ENCODE measurements at regions not wholly inside any gene's neighbourhood (a gene's known extent, or its start where the extent isn't known, plus 50 kb on each side); places are given as distances from the start of the nearest gene placed in this dataset.

- Mint-ChIP-seq H3K36me3 (ENCODE audit: insufficient read depth in 1 of 3, low read depth in 3 of 3) (peaks cover 0 to 10% (median 0%) of the 10 kb centered on the region in 3 experiments; a peak in 2 of 7 replicates), H3K27ac (no peak overlapping the region), H3K4me3 (no peak overlapping the region), H3K27me3 (ENCODE audit: low read depth) (no peaks in the 10 kb centered on the region), H3K9me3 (peaks cover 4 to 7% of the 10 kb centered on the region in 2 experiments; a peak in 3 of 5 replicates), H3K4me1 (peaks cover 18 to 21% of the 10 kb centered on the region in 2 experiments)
- Histone ChIP-seq H3K23me2 (ENCODE audit: insufficient read length, low read depth, low read length, poor library complexity, severe bottlenecking) (no peaks in the 10 kb centered on the region), H2AK5ac (ENCODE audit: insufficient read length, low read length) (no peak overlapping the region), H4K8ac (replicated peaks; ENCODE audit: insufficient read length, low read depth, low read length) (no peak overlapping the region), H3K4ac (ENCODE audit: low read depth, low read length) (no peak overlapping the region), H2BK20ac (ENCODE audit: low read depth, low read length, poor library complexity, severe bottlenecking) (no peak overlapping the region), H3K79me1 (ENCODE audit: insufficient read depth, low read depth, low read length, poor library complexity, severe bottlenecking) (no peaks in the 10 kb centered on the region), H3K4me2 (ENCODE audit: insufficient read depth, insufficient read length, low read length) (no peak overlapping the region), H2BK15ac (ENCODE audit: low read depth, low read length) (no peak overlapping the region), H3K4me1 (ENCODE audit: insufficient read depth, low read length) (0 out of 2 replicates have a peak, but pooled peaks cover 4% of the 10 kb centered on the region), H3K9ac (ENCODE audit: extremely low read depth, insufficient read length, low read length) (no peak overlapping the region), H3K27ac (ENCODE audit: insufficient read length, low read depth, low read length) (no peak overlapping the region), H2BK120ac (ENCODE audit: low read depth, low read length, poor library complexity, severe bottlenecking) (no peak overlapping the region), H4K20me1 (ENCODE audit: control insufficient read depth, insufficient read depth, insufficient read length) (no peaks in the 10 kb centered on the region), H3T11ph (ENCODE audit: low read length) (no peak overlapping the region), H4K5ac (ENCODE audit: insufficient read length, low read depth, low read length) (no peak overlapping the region), H3K18ac (ENCODE audit: insufficient read length, low read depth, low read length) (no peak overlapping the region), H2BK12ac (ENCODE audit: insufficient read length, low read depth, low read length) (no peak overlapping the region), H3K27me3 (ENCODE audit: insufficient read depth, low read length) (no peaks in the 10 kb centered on the region), H3K23ac (ENCODE audit: insufficient read length, low read depth, low read length) (no peak overlapping the region), H2BK5ac (ENCODE audit: insufficient read length, low read length) (no peak overlapping the region), H3K14ac (ENCODE audit: insufficient read depth, low read length) (no peak overlapping the region), H3K56ac (ENCODE audit: insufficient read length, low read depth, low read length) (no peak overlapping the region), H3K9me3 (ENCODE audit: control insufficient read depth, low read depth, low read length) (no peaks in the 10 kb centered on the region), H4K91ac (ENCODE audit: insufficient read length, low read depth, low read length) (no peak overlapping the region), H2AFZ (ENCODE audit: low read length) (no peak overlapping the region), H3K79me2 (ENCODE audit: insufficient read depth, low read length) (no peaks in the 10 kb centered on the region)
- no peak for DNase-seq
- TF ChIP-seq CTCF (conservative IDR thresholded peaks at IDR 0.05) = no peak
Observed at GRCh38 chr5:143930561-143930960, 118.6 kb downstream of the HMHB1 start.
